Inferior parietal cortex (tissue), 1 donor: ENCODE measurements at regions not wholly inside any gene's neighbourhood (a gene's known extent, or its start where the extent isn't known, plus 50 kb on each side); places are given as distances from the start of the nearest gene placed in this dataset.

Experiments
- DNase-seq: peaks from one replicate; pipeline ENCODE4 v3.0.0-alpha.2; 2016; ENCODE audit errors: extremely low spot score

- DNase-seq, result no peak
Measured at GRCh38 chr6:82645536-82646230, 282.1 kb downstream of the TPBG start.

- DNase-seq, result no peak
Measured at GRCh38 chr6:82646231-82646615, 282.6 kb downstream of the TPBG start.

- DNase-seq, result no peak
Measured at GRCh38 chr6:82651845-82652335, 288.3 kb downstream of the TPBG start.

GRCh38 chr6:82679232-82679631, 315.6 kb downstream of the TPBG start:
- no peak for DNase-seq

- DNase-seq, result no peak
Measured at GRCh38 chr6:82680192-82680591, 316.6 kb downstream of the TPBG start.

GRCh38 chr6:82681119-82681714, 317.6 kb downstream of the TPBG start:
- no peak for DNase-seq

GRCh38 chr6:82686719-82687118, 323.1 kb downstream of the TPBG start:
- DNase-seq, result no peak

- DNase-seq, result no peak
Measured at GRCh38 chr6:82687855-82688254, 324.2 kb downstream of the TPBG start.

GRCh38 chr6:82690283-82690682, 326.7 kb downstream of the TPBG start:
- no peak for DNase-seq

GRCh38 chr6:82691997-82692396, 328.4 kb downstream of the TPBG start:
- no peak for DNase-seq

GRCh38 chr6:82693094-82693493, 329.5 kb downstream of the TPBG start:
- no peak for DNase-seq

- no peak for DNase-seq
Measured at GRCh38 chr6:82701341-82701740, 337.7 kb downstream of the TPBG start.

- no peak for DNase-seq
Measured at GRCh38 chr6:82702574-82702973, 339.0 kb downstream of the TPBG start.

GRCh38 chr6:82703230-82703629, 339.6 kb downstream of the TPBG start:
- DNase-seq, result no peak

- no peak for DNase-seq
Measured at GRCh38 chr6:82704045-82704444, 340.4 kb downstream of the TPBG start.

GRCh38 chr6:82705579-82705978, 342.0 kb downstream of the TPBG start:
- DNase-seq, result no peak

GRCh38 chr6:82711105-82711827, 347.6 kb downstream of the TPBG start:
- peak; percentile 22 for DNase-seq

GRCh38 chr6:82711971-82712370, 348.4 kb downstream of the TPBG start:
- peak; percentile 11 for DNase-seq

- no peak for DNase-seq
Measured at GRCh38 chr6:82712389-82712788, 348.8 kb downstream of the TPBG start.

GRCh38 chr6:82712826-82713225, 349.2 kb downstream of the TPBG start:
- no peak for DNase-seq

GRCh38 chr6:82720992-82721391, 344.6 kb downstream of the UBE3D start:
- DNase-seq, result no peak

- no peak for DNase-seq
Measured at GRCh38 chr6:82735790-82736189, 329.9 kb downstream of the UBE3D start.

- no peak for DNase-seq
Measured at GRCh38 chr6:82737965-82738364, 327.7 kb downstream of the UBE3D start.
